Renal cortical epithelial cell (primary cell): ENCODE measurements at regions not wholly inside any gene's neighbourhood (a gene's known extent, or its start where the extent isn't known, plus 50 kb on each side); places are given as distances from the start of the nearest gene placed in this dataset.
"Not testable (repeated sequence)": the region's sequence is repeated elsewhere in the genome, so short reads cannot be mapped to it uniquely, and the experiment has no call there.

Experiments used
- DNase-seq: peaks from one replicate; pipeline ENCODE4 v3.0.0-alpha.2; 2011; ENCODE audit warnings: low read depth

DNA sequence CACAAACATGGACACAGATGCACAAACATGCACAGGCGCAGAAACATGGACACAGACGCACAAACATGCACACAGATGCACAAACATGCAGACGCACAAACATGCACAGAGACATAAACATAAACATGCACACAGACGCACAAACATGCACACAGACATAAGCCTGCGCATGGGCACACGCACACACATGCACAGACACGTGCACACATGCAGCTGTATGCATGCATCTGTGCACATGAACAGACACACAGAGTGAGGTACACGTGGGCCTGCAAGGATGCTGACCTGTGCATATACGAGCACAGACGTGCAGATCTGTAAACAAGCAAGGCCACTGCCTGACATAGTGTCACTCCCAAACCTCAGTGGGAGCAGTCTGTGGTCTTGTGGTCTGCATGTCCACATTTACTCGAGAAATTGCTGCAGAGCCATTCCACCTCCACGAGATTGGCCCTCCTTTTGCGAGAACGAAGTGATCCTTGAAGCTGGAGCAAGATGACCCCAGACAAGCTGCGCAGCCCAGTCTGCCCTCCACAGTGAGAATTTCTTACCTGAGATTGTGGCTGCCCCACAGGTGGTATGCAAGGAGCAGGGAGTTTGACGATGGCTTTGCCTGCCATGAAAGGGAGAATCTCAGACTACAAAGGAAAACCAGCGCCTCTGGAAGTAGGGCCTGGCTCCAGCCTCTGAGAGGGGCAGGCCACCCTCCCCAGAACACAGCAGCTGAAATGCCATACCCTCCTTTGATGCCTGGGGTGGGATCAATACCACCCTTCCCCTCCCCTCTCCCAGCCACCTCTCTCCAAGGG lies 299.9 kb downstream of the BRD1 start:
- no peak for DNase-seq

DNA sequence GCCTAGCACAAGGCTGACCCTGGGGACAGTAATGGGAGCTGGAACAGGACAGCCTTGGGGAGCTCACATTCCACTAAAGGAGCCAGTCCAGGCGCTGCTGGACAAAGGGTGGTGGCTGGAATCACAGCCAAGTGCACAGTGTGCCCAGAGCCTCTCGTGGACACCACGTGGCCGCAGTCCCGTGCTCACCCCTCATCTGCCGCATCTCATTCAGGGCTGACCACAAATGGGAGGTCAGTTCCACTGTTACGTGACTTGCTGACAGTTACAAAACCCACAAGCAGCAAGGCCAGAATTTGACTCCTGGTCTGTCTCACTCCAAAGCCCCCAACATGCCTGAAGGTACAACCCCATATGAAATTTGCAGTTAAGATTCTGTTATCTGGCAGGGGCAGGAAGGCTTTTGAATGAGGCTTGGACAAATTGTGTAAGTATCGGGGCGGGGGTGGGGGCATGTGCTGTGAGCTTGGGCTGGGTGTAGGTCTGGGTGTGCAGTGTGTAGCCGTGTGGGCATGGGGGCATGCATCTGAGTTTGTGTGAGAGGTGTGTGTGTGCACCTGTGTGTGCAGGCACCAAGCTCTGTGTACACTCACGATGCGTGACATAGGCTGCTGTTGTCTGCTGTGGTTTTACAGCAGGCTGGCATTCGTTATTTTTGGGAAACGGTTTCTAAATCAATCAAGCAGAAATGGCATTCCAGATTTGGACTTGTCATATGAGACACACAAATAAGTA lies 301.7 kb downstream of the BRD1 start:
- no peak for DNase-seq

DNA sequence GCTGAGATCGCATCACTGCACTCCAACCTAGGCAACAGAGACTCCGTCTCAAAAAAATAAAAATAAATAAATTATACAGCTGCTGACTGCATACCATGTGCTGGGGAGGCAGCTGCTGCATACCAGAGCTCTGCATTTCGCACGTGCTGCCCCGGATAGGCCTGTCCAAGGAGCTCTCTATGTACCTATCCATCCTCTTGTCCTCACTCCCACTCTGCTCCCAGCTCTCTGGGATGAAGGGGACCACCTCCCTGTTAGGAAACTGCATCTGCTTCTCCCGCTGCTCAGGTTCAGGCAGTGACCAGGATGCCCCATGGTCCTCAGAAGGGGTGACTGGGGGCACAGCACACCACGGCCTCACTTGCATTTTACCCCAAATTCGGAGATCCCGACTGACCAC lies 302.3 kb downstream of the BRD1 start:
- DNase-seq, result no peak

GRCh38 chr22:49524362-49524761 lies 303.3 kb downstream of the BRD1 start:
- DNase-seq, result no peak

DNA sequence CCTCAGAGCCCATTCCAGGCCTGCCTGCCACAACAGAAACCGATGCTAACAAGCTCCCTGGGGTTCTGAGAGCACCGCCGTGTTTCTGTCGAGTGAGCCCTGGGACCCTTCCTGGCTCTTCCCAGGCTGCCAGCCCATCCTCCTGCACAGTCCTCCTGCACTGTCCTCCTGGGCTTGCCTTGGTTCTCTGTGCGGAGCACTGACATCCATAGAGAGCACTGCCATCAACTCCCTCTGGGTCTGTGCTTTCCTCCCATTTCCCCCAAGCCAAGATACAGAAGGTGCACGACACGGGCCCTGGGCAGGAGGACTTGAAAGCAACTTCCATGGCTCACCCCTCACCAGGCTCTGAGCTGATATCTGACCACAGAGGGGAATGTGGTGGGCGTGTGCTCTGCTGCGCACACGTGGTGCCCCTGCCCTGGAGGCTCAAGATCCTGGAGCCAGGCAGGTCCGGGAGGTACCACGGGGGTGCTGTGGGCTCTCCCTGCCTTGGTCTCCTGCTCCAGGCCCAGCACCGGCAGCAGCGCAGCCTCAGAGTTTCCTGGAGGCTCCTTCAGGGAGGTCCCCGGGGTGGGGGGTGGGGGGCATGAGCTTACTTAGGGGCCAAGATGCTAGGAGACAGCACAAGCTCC lies 304.2 kb downstream of the BRD1 start:
- no peak for DNase-seq

DNA sequence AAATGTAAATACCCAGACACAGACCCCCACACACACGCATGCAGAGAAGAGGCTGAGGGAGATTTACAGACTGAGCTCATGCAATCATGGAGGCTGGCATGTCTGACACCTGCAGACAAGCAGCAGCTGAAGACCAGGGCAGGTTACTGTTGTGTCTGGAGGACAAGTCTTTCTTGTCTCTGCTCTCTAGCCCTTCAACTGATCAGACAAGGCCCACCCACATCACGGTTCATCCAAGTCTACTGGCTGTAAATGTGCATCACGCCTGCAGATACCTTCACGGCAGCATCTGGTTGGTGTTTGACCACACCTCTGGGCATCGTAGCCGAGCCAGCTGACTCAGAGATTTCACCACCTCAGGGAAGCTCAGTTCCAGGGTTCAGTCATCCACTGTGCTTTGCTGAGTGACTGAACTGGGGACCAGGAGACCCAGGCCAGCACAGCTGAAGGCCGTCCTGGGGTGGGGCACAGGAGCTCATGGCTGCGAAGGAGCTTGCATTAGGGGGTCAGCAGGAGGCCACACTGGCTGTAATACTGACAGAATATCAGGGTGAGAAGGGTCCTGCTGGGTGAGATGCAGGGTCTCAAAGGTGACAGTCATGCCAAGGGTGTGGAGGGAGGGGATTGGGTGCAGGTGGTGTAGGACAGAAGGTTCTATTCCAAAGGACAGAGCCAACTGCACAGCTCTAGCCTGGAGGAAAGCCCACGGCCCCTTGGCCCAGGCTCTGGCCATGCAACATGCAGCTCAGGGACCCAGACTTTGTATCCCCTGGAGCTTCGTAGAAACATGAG lies 304.9 kb downstream of the BRD1 start:
- no peak for DNase-seq

DNA sequence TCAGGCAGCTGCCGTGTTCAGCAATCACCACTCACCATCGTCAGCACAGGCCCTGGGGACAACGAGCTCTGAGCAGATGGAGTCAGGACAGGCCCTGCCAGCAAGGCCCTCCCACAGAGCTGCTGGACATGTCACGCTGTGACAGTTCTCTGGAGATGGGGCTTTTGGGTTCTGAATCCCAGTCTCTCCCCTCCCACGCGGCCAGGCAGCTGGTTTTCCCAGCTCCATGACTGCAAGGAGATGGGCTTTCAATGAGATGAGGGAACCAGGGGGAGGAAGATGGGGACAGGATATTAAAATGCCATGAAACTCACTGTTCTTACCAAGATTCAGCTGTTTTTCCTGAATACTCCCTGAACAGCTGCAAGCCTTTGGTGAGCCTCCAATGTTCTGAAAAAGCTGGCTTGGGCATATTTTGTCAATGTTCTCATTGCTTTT lies 305.9 kb downstream of the BRD1 start:
- DNase-seq, result no peak

DNA sequence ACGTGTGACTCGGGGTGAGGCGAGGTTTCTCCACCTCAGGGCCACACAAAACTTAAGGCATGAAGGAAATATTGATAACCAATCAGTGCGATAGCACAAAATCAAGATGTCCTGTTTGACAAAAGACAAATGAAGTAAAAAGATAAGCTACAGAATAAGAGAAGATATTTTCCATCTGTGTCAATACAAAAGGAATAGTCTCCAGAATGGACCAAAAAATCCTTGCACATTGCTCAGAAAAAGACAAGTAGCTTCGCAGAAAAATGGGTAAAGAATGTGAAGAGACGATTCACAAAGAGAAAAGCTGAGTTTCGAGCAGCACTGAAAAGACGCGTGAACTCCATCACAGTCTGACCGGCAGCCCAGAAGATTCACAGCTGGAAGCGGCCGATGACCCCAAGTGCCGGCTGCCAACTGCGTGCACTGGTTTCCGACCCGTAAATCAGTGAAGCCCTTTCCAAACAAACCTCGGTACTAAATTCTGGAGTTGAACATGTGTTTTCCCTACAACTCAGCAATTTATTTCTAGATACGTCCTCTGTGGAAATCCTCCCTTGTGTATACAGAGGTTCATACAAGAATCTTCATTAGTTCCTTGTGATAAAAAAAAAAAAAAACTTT lies 308.4 kb downstream of the BRD1 start:
- no peak for DNase-seq

DNA sequence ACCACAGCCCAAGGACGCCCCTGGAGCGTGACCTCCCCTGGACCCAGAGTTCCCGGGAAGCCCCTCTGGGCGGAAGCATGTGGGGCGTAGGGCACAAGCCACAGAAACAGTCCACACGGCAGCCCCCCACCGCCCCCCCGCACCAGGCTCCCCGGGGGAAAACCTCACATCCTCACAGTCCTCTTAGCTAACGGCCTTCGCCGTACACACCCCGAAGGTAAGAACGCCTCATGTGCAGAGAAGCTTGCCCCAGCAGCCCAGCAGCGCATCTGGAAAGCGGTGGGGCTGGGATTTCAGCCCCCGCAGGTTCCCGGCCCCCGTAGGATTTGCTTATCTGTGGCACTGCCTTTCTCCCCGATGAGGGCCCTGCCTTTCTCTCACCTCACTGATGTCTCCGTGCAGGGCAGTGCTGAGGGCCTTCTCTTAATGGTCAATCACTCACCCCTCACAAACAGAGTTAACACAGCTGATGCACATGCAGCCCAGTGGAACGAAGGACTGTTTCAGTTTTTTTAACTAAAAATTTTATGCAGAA lies 309.2 kb downstream of the BRD1 start:
- DNase-seq, result no peak

DNA sequence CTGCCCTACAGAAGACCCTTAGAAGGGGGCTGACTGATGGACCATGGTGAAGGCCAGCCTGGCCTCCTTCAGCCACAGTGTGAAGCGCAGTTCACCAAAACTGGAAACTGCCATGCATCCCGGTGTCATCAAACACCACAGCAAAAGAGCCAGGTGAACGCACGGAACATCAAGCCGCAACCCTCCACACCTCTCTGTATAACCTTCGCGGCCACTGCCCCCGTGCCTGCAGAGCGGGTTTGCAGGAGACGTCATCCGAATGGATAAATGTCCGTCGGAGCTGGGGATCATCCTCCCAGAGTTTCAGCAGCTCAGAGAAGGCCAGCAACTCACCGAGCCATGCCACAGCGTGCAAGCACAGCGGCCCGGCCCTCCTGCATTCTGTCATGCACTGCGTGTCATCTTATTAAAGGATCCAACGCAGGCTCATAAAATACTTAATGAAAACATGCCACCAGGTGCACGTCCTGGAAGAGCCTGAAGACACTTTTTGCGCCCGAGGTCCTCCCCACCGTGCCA lies 309.9 kb downstream of the BRD1 start:
- no peak for DNase-seq

GRCh38 chr22:49517211-49517610 lies 310.5 kb downstream of the BRD1 start:
- no peak for DNase-seq

GRCh38 chr22:49515475-49515874 lies 312.2 kb downstream of the BRD1 start:
- no peak for DNase-seq

- DNase-seq, result no peak
These were observed 313.0 kb downstream of the BRD1 start for GRCh38 chr22:49514641-49515040.

DNA sequence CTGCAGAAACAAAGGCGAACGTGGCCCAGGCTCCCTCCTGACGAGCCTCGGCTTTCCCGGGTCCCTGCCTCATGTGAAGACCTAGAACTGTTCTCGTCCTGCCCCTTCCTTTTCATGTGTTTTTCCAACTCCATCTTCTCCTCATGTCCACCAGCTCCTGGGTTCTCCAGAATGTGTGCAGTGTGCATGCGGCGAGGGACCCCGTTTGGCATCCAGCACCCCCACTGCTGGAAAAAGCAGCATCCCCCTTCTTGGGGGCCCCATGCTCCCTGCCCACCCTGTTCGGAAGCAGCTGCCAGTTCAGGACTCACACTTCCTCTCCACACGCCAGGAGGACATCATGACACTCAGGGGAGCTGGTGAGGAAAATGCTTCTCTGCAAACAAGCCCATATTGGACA lies 313.5 kb downstream of the BRD1 start:
- no peak for DNase-seq

DNA sequence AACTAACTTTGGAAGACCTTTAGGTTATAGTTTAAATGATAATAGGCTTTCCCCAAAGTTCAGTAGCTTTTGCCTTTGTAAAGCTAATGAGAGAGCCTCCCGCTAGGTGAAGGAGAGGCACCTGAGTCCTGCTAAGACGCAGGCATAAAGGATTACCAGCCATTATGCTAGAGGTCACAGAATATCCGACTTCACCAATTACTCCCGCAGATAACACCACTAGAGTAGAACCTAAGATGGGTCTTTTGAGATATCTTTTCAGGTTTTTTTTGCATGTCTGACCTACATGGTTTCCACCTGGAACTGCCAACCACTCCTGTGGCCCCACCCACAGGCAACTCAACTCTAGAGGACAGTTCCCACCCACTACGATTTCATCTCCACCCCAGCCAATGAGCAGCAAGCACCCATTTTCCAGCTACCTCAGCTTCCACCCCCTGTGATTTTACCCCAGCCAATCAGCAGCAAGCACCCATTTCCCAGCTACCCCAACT lies 314.3 kb downstream of the BRD1 start:
- DNase-seq, result no peak

DNA sequence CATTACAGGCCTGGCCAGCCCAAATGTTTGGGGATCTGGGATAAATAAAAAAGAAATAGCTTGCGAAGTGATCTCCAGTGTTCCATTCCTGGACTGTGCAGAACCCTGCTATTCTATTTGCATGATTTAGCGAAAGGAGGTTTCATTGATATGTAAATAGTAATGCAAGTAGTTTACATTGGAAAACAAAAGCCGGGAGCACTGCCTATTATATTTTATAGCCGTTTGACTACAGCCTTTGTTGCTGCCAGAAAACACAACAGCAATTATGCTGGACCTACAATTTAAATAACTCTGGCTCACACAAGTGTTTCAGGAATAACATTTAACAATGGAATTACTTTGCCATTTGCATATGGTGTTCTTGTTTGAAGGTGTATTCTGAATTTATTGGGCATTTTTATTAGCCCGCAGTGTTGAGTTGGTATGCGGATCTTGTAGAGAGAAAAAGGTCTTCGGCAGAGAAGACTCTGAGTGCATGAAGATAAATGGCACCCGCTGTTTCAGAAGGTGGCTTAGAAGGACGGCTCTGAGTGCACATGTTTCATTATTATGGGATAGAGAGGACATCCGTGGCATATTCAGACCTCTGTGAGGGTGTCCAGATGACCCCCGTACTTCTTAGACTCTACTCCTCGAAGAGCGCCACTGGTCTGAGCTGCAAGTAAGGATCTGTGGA lies 315.0 kb downstream of the BRD1 start:
- DNase-seq, result no peak

GRCh38 chr22:49511393-49512189 lies 316.1 kb downstream of the BRD1 start:
- DNase-seq, result not testable (repeated sequence)

GRCh38 chr22:49510718-49511117 lies 317.0 kb downstream of the BRD1 start:
- no peak for DNase-seq

DNA sequence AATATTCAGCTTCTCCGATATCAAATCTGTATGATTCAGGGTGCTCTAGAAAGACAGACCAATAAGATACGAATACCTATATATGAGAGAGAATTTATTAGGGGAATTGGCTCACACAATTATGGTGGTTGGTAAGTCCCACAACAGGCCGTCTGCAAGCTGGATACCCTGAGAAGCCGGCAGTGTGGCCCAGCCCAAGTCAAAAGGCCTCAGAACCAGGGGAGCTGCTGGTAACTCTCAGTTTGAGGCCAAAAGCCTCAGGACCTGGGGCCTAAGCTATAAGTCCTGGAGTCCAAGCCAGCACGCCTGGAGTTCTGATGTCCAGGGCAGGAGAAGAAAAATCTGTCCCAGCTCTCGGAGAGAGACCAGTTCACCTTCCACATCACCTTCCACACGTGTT lies 318.7 kb downstream of the BRD1 start:
- DNase-seq, result no peak
